HL-60/S4 treated with retinoic acid at 250 ng/mL for 4 days and 3 days (cell line): ENCODE measurements at regions not wholly inside any gene's neighbourhood (a gene's known extent, or its start where the extent isn't known, plus 50 kb on each side); places are given as distances from the start of the nearest gene placed in this dataset.
"Not testable (repeated sequence)": the region's sequence is repeated elsewhere in the genome, so short reads cannot be mapped to it uniquely, and the experiment has no call there.

Experiments used
- in situ Hi-C: fragments of 300-500 bp; cut with MboI; formaldehyde crosslinking; loops from 2 replicates; pipeline ENCODE4 v1.7.0; 2022; ENCODE audit warnings: low sequenced_read_pairs

- in situ Hi-C loops: no loop called here
These were observed 388.9 kb upstream of the PAPPA start for GRCh38 chr9:115764645-115765044.

GRCh38 chr9:115765060-115765459 lies 388.5 kb upstream of the PAPPA start:
- in situ Hi-C loops: no loop called here

- in situ Hi-C loops: no loop called here
These were observed 387.1 kb upstream of the PAPPA start for GRCh38 chr9:115766370-115766955.

- in situ Hi-C loops: no loop called here
These were observed 383.1 kb upstream of the PAPPA start for GRCh38 chr9:115770521-115770920.

- in situ Hi-C loops: no loop called here
These were observed 377.9 kb upstream of the PAPPA start for GRCh38 chr9:115775659-115776058.

DNA sequence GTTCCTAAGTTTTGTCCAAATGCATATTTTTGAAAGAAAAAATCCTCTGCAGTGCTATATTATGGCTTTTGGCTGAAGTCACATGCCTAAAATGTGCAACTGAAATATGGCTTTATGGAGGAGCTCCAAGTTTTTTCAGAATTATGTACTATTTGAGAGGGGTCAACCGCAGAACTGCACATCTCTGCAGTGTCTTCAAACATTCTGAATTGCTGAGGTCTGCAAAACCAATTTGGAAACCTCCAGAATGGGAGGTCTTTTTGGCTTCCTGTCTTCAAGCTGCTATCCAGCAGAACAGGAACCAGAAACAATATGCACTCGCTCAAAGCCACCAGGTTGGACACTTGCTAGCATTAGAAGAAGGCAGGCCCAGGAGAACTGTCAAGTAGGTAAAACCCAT lies 376.0 kb upstream of the PAPPA start:
- in situ Hi-C loops: no loop called here

GRCh38 chr9:115781070-115781736 lies 372.4 kb upstream of the PAPPA start:
- in situ Hi-C loops: no loop called here

DNA sequence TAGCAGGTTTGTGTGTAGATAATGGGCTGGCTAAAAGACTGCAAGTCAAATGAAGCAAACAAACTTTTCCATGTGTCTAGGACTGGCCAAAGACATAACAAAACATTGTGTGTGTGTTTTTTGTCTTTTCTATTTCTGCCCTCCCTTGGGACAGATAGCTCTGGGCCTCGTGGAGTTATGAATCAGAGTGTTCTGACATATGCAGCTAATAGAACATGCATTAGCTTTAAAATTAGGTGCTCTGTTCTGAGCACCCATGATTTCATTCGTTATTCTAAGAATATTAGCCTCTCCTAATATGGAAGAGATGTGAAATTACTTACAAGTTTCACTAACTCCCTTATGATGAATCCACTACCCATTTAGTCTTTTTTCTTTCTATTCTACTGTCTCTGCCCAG lies 367.3 kb upstream of the PAPPA start:
- in situ Hi-C loops: no loop called here

- in situ Hi-C loops: no loop called here
These were observed 363.1 kb upstream of the PAPPA start for GRCh38 chr9:115790520-115790919.

DNA sequence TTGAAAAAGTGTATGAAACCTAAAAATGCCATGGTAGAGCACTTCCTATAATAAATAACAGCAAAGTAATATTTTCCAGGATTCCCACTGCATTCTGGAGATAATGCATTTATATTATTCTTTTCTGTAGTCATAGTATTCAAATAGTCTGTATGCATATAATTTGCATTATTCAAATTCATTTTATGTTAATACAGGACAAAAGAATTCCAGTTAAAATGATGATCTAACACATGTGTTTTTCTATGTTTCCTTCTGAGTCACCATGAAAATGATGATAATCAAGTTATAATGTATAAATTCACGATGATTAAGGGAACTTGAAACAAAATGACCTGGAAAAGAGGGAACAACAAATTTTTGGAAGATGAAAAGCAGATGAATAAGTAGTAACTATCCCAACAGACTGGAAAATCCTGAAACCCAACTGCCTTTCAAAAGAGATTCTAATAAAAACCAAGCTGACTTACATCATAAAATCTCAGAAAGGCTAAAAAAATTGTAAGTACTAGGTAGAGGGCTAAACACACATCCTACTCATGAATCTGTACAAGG lies 358.6 kb upstream of the PAPPA start:
- in situ Hi-C loops: no loop called here

DNA sequence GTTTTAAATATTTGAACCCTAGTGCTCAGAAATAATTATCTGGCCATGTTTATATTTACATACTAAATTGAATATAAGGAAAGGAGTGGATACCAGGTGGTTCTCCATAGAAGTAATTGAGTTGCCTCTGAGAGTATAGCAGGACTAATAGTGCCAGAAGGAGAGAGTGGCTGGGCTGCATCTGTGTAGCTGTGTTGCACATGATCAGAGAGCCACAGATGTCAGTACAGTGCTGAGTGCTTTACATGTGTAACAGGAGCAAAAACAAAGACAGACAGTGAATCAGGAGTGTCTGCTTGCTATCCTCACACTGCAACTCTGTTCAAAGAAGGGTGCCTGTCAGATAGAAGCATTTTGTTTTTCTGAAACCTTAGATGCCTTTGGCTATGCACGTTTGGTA lies 353.9 kb upstream of the PAPPA start:
- in situ Hi-C loops: no loop called here

DNA sequence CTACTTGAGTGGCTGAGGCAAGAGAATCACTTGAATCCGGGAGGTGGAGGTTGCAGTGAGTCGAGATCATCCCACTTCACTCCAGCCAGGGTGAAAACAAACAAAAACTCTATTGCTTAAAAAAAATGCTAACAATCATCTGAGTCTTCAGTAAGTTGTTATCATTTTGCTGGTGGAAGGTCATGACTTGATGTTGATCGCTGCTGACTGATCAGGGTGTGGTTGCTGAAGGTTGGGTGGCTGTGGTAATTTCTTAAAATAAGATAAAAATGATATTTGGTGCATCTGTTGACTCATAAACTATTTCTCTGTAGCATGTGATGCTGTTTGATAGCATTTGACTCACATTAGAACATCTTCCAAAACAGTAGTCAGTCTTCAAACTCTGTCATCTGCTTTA lies 349.4 kb upstream of the PAPPA start:
- in situ Hi-C loops: no loop called here

DNA sequence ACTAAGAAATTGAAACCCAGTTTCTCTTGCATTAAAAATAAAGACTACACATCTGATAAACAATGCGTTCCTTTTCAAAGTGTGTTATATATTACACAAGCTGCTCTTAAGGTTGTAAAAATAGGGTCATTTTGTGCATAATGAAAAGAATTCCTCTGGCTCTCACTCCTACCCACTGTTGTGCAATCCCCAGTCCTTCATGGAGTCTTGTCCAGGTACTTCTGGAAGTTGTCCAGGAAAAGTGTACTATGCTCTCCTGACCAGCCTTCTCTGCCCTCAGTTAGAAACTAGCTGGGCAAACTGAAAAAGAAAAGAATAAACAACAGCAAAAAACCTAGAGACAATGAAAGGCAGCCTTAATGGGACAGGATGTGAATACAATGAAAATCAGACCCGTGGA lies 345.5 kb upstream of the PAPPA start:
- in situ Hi-C loops: no loop called here

GRCh38 chr9:115808695-115809094 lies 344.9 kb upstream of the PAPPA start:
- in situ Hi-C loops: no loop called here

DNA sequence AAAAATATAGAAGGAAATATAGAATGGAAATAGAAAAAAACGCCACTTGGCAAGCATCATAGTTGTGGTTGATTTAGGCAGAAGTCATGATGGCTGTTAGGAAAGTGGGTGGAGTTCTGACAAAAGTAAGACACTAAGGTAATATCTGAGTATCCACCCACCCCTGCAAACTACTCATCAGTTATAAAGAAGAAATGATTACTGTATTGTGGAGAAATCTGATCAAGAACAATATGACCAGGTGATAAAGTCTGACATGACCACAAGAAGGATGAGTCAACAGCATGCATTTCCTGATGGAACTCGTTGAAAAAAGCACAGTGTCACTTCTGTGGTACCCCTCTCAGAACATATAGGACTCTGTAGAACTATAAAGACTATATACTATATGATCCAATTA lies 343.4 kb upstream of the PAPPA start:
- in situ Hi-C loops: no loop called here

GRCh38 chr9:115814081-115814480 lies 339.5 kb upstream of the PAPPA start:
- in situ Hi-C loops: no loop called here

- in situ Hi-C loops: no loop called here
These were observed 337.8 kb upstream of the PAPPA start for GRCh38 chr9:115815786-115816185.

DNA sequence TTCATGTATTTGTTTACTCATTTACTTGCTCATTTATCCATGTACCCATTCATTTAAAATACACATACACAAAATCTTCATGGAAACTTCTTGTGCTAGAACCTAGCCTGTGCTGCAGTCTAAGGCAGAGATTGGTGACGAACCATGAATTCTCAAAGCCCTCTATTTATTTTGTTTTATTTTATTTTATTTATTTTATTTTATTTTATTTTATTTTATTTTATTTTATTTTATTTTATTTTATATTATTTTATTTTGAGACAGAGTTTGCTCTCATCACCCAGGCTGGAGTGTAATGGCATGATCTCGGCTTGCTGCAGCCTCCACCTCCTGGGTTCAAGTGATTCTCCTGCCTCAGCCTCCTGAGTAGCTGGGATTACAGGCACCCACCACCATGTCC lies 334.9 kb upstream of the PAPPA start:
- in situ Hi-C loops: not testable (repeated sequence)

DNA sequence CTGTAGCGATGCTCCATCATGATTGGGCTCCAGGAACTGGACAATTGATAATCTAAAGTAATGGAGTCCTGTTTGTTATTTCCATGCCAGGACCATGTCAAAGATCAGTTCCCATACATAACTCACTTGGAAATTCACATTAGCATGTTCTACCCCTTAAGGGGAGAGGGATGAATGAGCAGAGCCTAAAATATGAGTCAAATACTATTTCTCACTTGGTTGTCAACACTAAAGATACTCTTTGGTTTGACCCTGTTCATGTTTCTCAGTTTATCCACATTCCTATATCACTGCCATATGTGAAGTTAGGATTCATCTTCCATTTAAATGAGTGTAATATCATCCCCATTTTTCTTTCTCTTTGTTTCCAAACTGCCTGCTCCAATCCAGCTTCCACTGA lies 321.6 kb upstream of the PAPPA start:
- in situ Hi-C loops: no loop called here

DNA sequence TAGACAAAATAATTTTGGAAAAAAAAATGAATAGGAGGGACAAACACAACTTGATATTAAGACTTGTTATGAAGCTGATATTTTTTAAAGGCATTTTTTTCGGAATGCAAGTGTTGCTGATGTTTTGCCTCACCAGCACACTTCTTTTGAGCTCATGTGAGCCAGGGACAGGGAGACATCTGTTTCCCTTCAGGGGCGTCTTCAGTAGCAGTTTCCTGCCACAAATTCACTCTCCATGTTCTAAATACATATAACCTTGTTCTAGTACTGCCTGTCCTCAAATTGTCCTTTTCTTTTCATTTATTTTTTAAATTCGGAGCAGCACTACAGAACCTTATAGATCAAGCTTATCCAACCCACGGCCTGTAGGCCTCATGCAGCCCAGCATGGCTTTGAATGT lies 316.0 kb upstream of the PAPPA start:
- in situ Hi-C loops: no loop called here

GRCh38 chr9:115838417-115838816 lies 315.2 kb upstream of the PAPPA start:
- in situ Hi-C loops: no loop called here

GRCh38 chr9:115844433-115844832 lies 309.2 kb upstream of the PAPPA start:
- in situ Hi-C loops: not testable (repeated sequence)
